ENCODE measurements at regions not wholly inside any gene's neighbourhood (a gene's known extent, or its start where the extent isn't known, plus 50 kb on each side); places are given as distances from the start of the nearest gene placed in this dataset.

- TF ChIP-seq CHD7 (IDR thresholded peaks at IDR 0.05; ENCODE audit: insufficient replicate concordance, low read length) (no peak), BACH1 (IDR thresholded peaks at IDR 0.05; ENCODE audit: low read length) (no peak), TAF7 (optimal IDR thresholded peaks at IDR 0.05; ENCODE audit: borderline replicate concordance, low read depth, low read length) (no peak), GTF2F1 (IDR thresholded peaks at IDR 0.05; ENCODE audit: borderline replicate concordance, low read depth, low read length) (no peak), JUN (IDR thresholded peaks at IDR 0.05; ENCODE audit: low read depth, low read length) (no peak), ZNF274 (IDR thresholded peaks at IDR 0.05; ENCODE audit: borderline replicate concordance, extremely low read depth, low read length) (no peak), SAP30 (IDR thresholded peaks at IDR 0.05; ENCODE audit: insufficient read depth, insufficient replicate concordance, low read length) (no peak), PHF8 (conservative IDR thresholded peaks at IDR 0.05; ENCODE audit: low read depth, low read length) (no peak), RNF2 (IDR thresholded peaks at IDR 0.05; ENCODE audit: borderline replicate concordance, low read depth, low read length, missing control alignments, poor library complexity, severe bottlenecking) (no peak), EP300 (IDR thresholded peaks at IDR 0.05; ENCODE audit: borderline replicate concordance in 1 of 2, low read depth in 2 of 2, low read length in 2 of 2) (no peak), EZH2 (IDR thresholded peaks at IDR 0.05; ENCODE audit: low read depth, low read length, severe bottlenecking) (no peak)
Measured at GRCh38 chr14:29419736-29420135, 507.9 kb downstream of the PRKD1 start (continued).
